Colonic mucosa (tissue), 4 donors: ENCODE measurements at regions not wholly inside any gene's neighbourhood (a gene's known extent, or its start where the extent isn't known, plus 50 kb on each side); places are given as distances from the start of the nearest gene placed in this dataset.

ENCODE experiments used
- DNase-seq: peaks from one replicate; pipeline ENCODE4 v3.0.0-alpha.2; 2020
- H3K27ac ChIP-seq: fragments of 200-600 bp; one replicate; pipeline ENCODE4 v1.8.0; 2021
- H3K27me3 ChIP-seq: fragments of 200-600 bp; one replicate; pipeline ENCODE4 v1.8.0; 2021
- H3K36me3 ChIP-seq: fragments of 200-600 bp; one replicate; pipeline ENCODE4 v1.8.0; 2021
- H3K4me1 ChIP-seq: fragments of 200-600 bp; one replicate; pipeline ENCODE4 v1.8.0; 2021; ENCODE audit warnings: mild to moderate bottlenecking
- H3K4me3 ChIP-seq: fragments of 200-600 bp; one replicate; pipeline ENCODE4 v1.8.0; 2021
- H3K9ac ChIP-seq, 2 donors: one replicate each; pipeline ENCODE4 v1.7.0; 2013; ENCODE audit warnings: control low read depth in 2 of 2, low read depth in 2 of 2, low read length in 2 of 2
- H3K9me3 ChIP-seq: fragments of 200-600 bp; one replicate; pipeline ENCODE4 v1.8.0; 2021
- CTCF ChIP-seq: fragments of 200-600 bp; IDR thresholded peaks from one replicate; pipeline ENCODE4 v1.8.0; 2022; ENCODE audit warnings: antibody characterized with exemption, mild to moderate bottlenecking
- intact Hi-C: fragments of 100-400 bp; cut with DNase I; formaldehyde crosslinking; loops from one replicate; pipeline ENCODE4 v1.14.1; 2022
- donor health status: healthy.
- donor health status: DM: no; HTN: no; CAD: no.
- donor health status: DM: no; HTN: no; CAD: no.

GRCh38 chr2:188797371-188797770, 176.8 kb upstream of the COL3A1 start:
- Histone ChIP-seq H3K27me3 (no peaks in the 10 kb centered on the region), H3K9me3 (no peaks in the 10 kb centered on the region), H3K36me3 (no peaks in the 10 kb centered on the region), H3K4me3 (no peak overlapping the region), H3K9ac (no peak overlapping the region), H3K4me1 (no peaks in the 10 kb centered on the region), H3K27ac (no peak overlapping the region)
- intact Hi-C loops = no loop called here
- no peak for DNase-seq
- TF ChIP-seq CTCF = no peak

- intact Hi-C loops = no loop called here
Measured at GRCh38 chr2:188798159-188798558, 176.0 kb upstream of the COL3A1 start.

GRCh38 chr2:188805219-188805618, 169.0 kb upstream of the COL3A1 start:
- intact Hi-C loops = no loop called here
- Histone ChIP-seq H3K27me3 (no peaks in the 10 kb centered on the region), H3K4me3 (no peak overlapping the region), H3K9me3 (no peaks in the 10 kb centered on the region), H3K27ac (no peak overlapping the region), H3K4me1 (no peaks in the 10 kb centered on the region), H3K36me3 (no peaks in the 10 kb centered on the region), H3K9ac (no peak overlapping the region)
- DNase-seq = no peak
- TF ChIP-seq CTCF = no peak

More at GRCh38 chr2:188798159-188798558, 176.0 kb upstream of the COL3A1 start:
- Histone ChIP-seq H3K27me3 (no peaks in the 10 kb centered on the region), H3K4me3 (no peak overlapping the region), H3K36me3 (no peaks in the 10 kb centered on the region), H3K4me1 (no peaks in the 10 kb centered on the region), H3K9ac (no peak overlapping the region), H3K27ac (no peak overlapping the region), H3K9me3 (no peaks in the 10 kb centered on the region)
- no peak for TF ChIP-seq CTCF
- no peak for DNase-seq

GRCh38 chr2:188808947-188809355, 165.2 kb upstream of the COL3A1 start:
- H3K4me1 ChIP-seq = no peaks in the 10 kb centered on the region
- no peak for TF ChIP-seq CTCF
- no peaks in the 10 kb centered on the region for H3K9me3 ChIP-seq
- intact Hi-C loops = no loop called here
- no peak overlapping the region for H3K27ac ChIP-seq
- no peak for DNase-seq
- no peak overlapping the region for H3K9ac ChIP-seq
- H3K27me3 ChIP-seq = no peaks in the 10 kb centered on the region
- no peak overlapping the region for H3K4me3 ChIP-seq
- no peaks in the 10 kb centered on the region for H3K36me3 ChIP-seq

- DNase-seq = no peak
Measured at GRCh38 chr2:188810586-188810985, 163.6 kb upstream of the COL3A1 start.

More at GRCh38 chr2:188810586-188810985, 163.6 kb upstream of the COL3A1 start:
- Histone ChIP-seq H3K4me1 (no peaks in the 10 kb centered on the region), H3K36me3 (no peaks in the 10 kb centered on the region), H3K4me3 (no peak overlapping the region), H3K9me3 (no peaks in the 10 kb centered on the region), H3K27ac (no peak overlapping the region), H3K27me3 (no peaks in the 10 kb centered on the region), H3K9ac (no peak overlapping the region)
- TF ChIP-seq CTCF = no peak
- intact Hi-C loops = no loop called here
